ENCODE measurements at regions not wholly inside any gene's neighbourhood (a gene's known extent, or its start where the extent isn't known, plus 50 kb on each side); places are given as distances from the start of the nearest gene placed in this dataset.

- no peak for TF ChIP-seq POLR2AphosphoS5 (IDR thresholded peaks at IDR 0.05; ENCODE audit: insufficient read depth in 1 of 2, low read depth in 1 of 2)
- TF ChIP-seq, protein P1, sequence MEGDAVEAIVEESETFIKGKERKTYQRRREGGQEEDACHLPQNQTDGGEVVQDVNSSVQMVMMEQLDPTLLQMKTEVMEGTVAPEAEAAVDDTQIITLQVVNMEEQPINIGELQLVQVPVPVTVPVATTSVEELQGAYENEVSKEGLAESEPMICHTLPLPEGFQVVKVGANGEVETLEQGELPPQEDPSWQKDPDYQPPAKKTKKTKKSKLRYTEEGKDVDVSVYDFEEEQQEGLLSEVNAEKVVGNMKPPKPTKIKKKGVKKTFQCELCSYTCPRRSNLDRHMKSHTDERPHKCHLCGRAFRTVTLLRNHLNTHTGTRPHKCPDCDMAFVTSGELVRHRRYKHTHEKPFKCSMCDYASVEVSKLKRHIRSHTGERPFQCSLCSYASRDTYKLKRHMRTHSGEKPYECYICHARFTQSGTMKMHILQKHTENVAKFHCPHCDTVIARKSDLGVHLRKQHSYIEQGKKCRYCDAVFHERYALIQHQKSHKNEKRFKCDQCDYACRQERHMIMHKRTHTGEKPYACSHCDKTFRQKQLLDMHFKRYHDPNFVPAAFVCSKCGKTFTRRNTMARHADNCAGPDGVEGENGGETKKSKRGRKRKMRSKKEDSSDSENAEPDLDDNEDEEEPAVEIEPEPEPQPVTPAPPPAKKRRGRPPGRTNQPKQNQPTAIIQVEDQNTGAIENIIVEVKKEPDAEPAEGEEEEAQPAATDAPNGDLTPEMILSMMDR (IDR thresholded peaks at IDR 0.05): no peak
Measured at GRCh38 chr6:68046756-68047155, 588.3 kb upstream of the ADGRB3 start.

Measured in vagina (tissue), 2 donors.